MCF 10A (cell line): ENCODE measurements at regions not wholly inside any gene's neighbourhood (a gene's known extent, or its start where the extent isn't known, plus 50 kb on each side); places are given as distances from the start of the nearest gene placed in this dataset.

Source experiments
- BruUV-seq: library from RNA; stranded (reverse); fragments of 400-500 nt; replicated peaks from 2 replicates; lab custom pipeline; 2021; lab: Mats Ljungman, UMichigan
- CTCF ChIA-PET: fragments of 300-600 bp; sonication (Branson Sonifier 250); formaldehyde crosslinking; extraction: SDS; loops from one replicate; lab custom pipeline; 2021; ENCODE audit warnings: antibody characterized with exemption, inconsistent platforms; lab: Yijun Ruan, JAX
- POLR2A ChIA-PET: fragments of 300-600, 350-650 bp; sonication (Branson Sonifier 250); formaldehyde crosslinking; extraction: SDS; loops from one replicate; lab custom pipeline; 2020; ENCODE audit warnings: antibody characterized with exemption, inconsistent platforms; lab: Yijun Ruan, JAX
- DNase-seq: peaks from one replicate; pipeline ENCODE4 v3.0.0-alpha.2; 2018; ENCODE audit not compliant: unreplicated experiment
- H3K27ac Mint-ChIP-seq: one replicate; pipeline ENCODE4 v1.8.0; 2022; ENCODE audit warnings: mild to moderate bottlenecking, low read depth, mixed read lengths; ENCODE audit not compliant: unreplicated experiment
- H3K27me3 Mint-ChIP-seq: one replicate; pipeline ENCODE4 v1.8.0; 2022; ENCODE audit warnings: mixed read lengths; ENCODE audit not compliant: insufficient read depth, unreplicated experiment
- H3K36me3 Mint-ChIP-seq: one replicate; pipeline ENCODE4 v1.8.0; 2022; ENCODE audit warnings: mild to moderate bottlenecking, moderate library complexity, mixed read lengths; ENCODE audit not compliant: insufficient read depth, unreplicated experiment
- H3K4me1 Mint-ChIP-seq: one replicate; pipeline ENCODE4 v1.8.0; 2022; ENCODE audit warnings: mixed read lengths; ENCODE audit not compliant: insufficient read depth, unreplicated experiment
- H3K4me3 Mint-ChIP-seq: one replicate; pipeline ENCODE4 v1.8.0; 2022; ENCODE audit warnings: mild to moderate bottlenecking, moderate library complexity, mixed read lengths; ENCODE audit not compliant: unreplicated experiment
- H3K9me3 Mint-ChIP-seq: one replicate; pipeline ENCODE4 v1.8.0; 2022; ENCODE audit warnings: mixed read lengths; ENCODE audit not compliant: unreplicated experiment
- intact Hi-C: fragments of 100-400 bp; cut with micrococcal nuclease; formaldehyde crosslinking; loops from 2 replicates; pipeline ENCODE4 v1.14.1; 2022
- TF ChIP-seq, protein P1 (sequence below): fragments of 200-600 bp; IDR thresholded peaks from one replicate; pipeline ENCODE4 v1.8.0; 2022; ENCODE audit warnings: antibody characterized with exemption, mild to moderate bottlenecking; ENCODE audit not compliant: unreplicated experiment

GRCh38 chr1:177343445-177343844, 172.7 kb downstream of the BRINP2 start:
- H3K4me1 Mint-ChIP-seq: no peaks in the 10 kb centered on the region
- peaks cover 27% of the 10 kb centered on the region for H3K27me3 Mint-ChIP-seq
- DNase-seq: no peak
- no peak overlapping the region for H3K4me3 Mint-ChIP-seq
- no TSS peak for BruUV-seq
- POLR2A ChIA-PET: no interaction called here
- TF ChIP-seq, protein P1, sequence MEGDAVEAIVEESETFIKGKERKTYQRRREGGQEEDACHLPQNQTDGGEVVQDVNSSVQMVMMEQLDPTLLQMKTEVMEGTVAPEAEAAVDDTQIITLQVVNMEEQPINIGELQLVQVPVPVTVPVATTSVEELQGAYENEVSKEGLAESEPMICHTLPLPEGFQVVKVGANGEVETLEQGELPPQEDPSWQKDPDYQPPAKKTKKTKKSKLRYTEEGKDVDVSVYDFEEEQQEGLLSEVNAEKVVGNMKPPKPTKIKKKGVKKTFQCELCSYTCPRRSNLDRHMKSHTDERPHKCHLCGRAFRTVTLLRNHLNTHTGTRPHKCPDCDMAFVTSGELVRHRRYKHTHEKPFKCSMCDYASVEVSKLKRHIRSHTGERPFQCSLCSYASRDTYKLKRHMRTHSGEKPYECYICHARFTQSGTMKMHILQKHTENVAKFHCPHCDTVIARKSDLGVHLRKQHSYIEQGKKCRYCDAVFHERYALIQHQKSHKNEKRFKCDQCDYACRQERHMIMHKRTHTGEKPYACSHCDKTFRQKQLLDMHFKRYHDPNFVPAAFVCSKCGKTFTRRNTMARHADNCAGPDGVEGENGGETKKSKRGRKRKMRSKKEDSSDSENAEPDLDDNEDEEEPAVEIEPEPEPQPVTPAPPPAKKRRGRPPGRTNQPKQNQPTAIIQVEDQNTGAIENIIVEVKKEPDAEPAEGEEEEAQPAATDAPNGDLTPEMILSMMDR: no peak
- CTCF ChIA-PET: interaction anchor here (1.7 to 1.8 kb wide), 2 partner anchors 9 to 10 kb away, joined by 5 to 7 read pairs; no protein-coding TSS in a partner anchor
- H3K36me3 Mint-ChIP-seq: no peaks in the 10 kb centered on the region
- H3K27ac Mint-ChIP-seq: no peak overlapping the region
- H3K9me3 Mint-ChIP-seq: no peaks in the 10 kb centered on the region
- intact Hi-C loops: no loop called here

DNA sequence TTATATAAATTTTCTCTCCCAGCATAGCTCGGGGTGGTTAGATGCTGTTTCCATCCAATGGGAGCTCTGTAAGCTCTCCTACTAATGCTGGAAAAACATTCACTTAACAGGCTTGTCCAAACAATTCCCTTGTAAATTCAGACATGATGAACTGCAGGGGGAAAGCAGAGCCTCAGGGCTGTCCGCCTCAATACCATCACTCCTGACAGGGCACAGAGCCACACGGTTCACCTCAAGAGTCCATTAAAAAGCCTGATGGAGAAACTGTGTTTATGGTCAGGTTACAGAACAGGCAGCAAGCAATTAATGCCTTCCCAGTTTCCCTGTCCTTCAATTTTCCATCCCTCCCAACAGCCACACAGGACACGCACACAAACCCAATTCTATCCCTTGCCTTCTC, 171.0 kb downstream of the BRINP2 start:
- POLR2A ChIA-PET: no interaction called here
- no peaks in the 10 kb centered on the region for H3K4me1 Mint-ChIP-seq
- TF ChIP-seq, protein P1: no peak
- no peak overlapping the region for H3K4me3 Mint-ChIP-seq
- peaks cover 34% of the 10 kb centered on the region for H3K27me3 Mint-ChIP-seq
- H3K36me3 Mint-ChIP-seq: no peaks in the 10 kb centered on the region
- no peaks in the 10 kb centered on the region for H3K9me3 Mint-ChIP-seq
- H3K27ac Mint-ChIP-seq: no peak overlapping the region
- intact Hi-C loops: no loop called here
- BruUV-seq: no TSS peak
- CTCF ChIA-PET: interaction anchor here (0.7 kb wide), 1 partner anchor 431 kb away, joined by 3 read pairs; no protein-coding TSS in a partner anchor
- no peak for DNase-seq

GRCh38 chr1:177340601-177341067, 169.9 kb downstream of the BRINP2 start:
- peaks cover 44% of the 10 kb centered on the region for H3K27me3 Mint-ChIP-seq
- TF ChIP-seq, protein P1: no peak
- intact Hi-C loops: no loop called here
- no peak overlapping the region for H3K4me3 Mint-ChIP-seq
- no peak overlapping the region for H3K27ac Mint-ChIP-seq
- BruUV-seq: no TSS peak
- H3K9me3 Mint-ChIP-seq: no peaks in the 10 kb centered on the region
- DNase-seq: no peak
- H3K4me1 Mint-ChIP-seq: no peaks in the 10 kb centered on the region
- ChIA-PET CTCF (interaction anchor here (0.5 to 0.6 kb wide), 2 partner anchors 45 to 127 kb away, joined by 3 to 6 read pairs; no protein-coding TSS in a partner anchor), POLR2A (no interaction called here)
- no peaks in the 10 kb centered on the region for H3K36me3 Mint-ChIP-seq

DNA sequence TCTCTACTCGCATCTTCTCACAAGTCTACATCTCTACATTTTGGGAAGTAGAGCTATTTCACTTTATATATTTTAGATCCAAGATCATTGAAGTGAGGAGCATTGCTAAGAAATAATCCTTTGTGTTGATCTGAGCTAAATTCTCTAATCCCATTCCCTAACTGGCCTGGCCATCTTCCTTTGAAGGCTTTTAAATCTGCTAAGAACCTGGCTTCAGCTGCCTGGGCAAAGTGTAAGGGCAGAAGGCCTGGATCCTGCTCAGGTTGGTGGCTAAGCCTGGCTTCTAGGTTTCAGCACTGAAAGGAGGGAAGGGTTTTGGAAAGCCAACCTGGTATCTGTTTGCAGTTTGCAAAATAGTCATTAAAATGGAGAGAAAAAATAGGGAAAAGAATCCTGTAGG, 167.6 kb downstream of the BRINP2 start:
- H3K9me3 Mint-ChIP-seq: no peaks in the 10 kb centered on the region
- H3K36me3 Mint-ChIP-seq: peaks cover 5% of the 10 kb centered on the region
- ChIA-PET CTCF (interaction anchor here (0.5 to 1.2 kb wide), 5 partner anchors 19 to 157 kb away, joined by 3 to 5 read pairs (median 3); no protein-coding TSS in a partner anchor), POLR2A (no interaction called here)
- no peak for DNase-seq
- intact Hi-C loops: no loop called here
- BruUV-seq: no TSS peak
- H3K4me3 Mint-ChIP-seq: no peak overlapping the region
- TF ChIP-seq, protein P1: no peak
- no peak overlapping the region for H3K27ac Mint-ChIP-seq
- H3K27me3 Mint-ChIP-seq: peaks cover 55% of the 10 kb centered on the region
- no peaks in the 10 kb centered on the region for H3K4me1 Mint-ChIP-seq
